ENCODE measurements at regions not wholly inside any gene's neighbourhood (a gene's known extent, or its start where the extent isn't known, plus 50 kb on each side); places are given as distances from the start of the nearest gene placed in this dataset.

DNA sequence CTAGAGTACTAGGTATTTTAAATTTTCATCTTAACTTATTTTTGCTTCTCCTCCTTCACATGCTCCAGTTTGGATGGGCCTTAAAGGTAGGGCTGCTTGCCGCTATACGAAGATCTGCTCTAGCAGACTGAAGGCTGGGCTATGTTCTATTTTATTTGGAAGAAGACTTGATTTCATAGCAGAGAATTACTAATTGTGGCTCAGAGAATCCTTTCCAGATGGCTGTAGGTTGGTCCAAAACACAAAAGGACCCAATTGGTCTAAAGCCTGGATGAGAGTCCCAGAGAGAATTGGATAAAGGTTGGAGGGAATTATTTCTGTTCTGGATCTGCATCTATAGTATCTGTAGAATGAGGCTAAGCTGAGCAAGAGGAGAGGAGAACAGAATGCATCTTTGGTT, 719.4 kb upstream of the PTBP2 start:
- H3K9me2 ChIP-seq (ENCODE audit: insufficient read depth, low read length): no peaks in the 10 kb centered on the region
- POLR2A ChIA-PET: no interaction called here
- no peak overlapping the region for H2AFZ ChIP-seq (ENCODE audit: low read length)
- intact Hi-C loops (cut with micrococcal nuclease; ENCODE audit: unreplicated experiment): no loop called here
- CTCF ChIA-PET (ENCODE audit: unreplicated experiment): no interaction called here
- no peak for DNase-seq (ENCODE audit: low spot score)
- no peaks in the 10 kb centered on the region for H4K20me1 ChIP-seq (ENCODE audit: insufficient read depth, low read length)
- H3K4me3 ChIP-seq (ENCODE audit: low read depth, low read length, poor library complexity, severe bottlenecking): no peak overlapping the region
- no peaks in the 10 kb centered on the region for H3K4me1 ChIP-seq (ENCODE audit: insufficient read depth, low read length, poor library complexity, severe bottlenecking)
- H3K79me2 ChIP-seq (ENCODE audit: insufficient read depth, low read depth, low read length): no peaks in the 10 kb centered on the region
- TF ChIP-seq, protein P1, sequence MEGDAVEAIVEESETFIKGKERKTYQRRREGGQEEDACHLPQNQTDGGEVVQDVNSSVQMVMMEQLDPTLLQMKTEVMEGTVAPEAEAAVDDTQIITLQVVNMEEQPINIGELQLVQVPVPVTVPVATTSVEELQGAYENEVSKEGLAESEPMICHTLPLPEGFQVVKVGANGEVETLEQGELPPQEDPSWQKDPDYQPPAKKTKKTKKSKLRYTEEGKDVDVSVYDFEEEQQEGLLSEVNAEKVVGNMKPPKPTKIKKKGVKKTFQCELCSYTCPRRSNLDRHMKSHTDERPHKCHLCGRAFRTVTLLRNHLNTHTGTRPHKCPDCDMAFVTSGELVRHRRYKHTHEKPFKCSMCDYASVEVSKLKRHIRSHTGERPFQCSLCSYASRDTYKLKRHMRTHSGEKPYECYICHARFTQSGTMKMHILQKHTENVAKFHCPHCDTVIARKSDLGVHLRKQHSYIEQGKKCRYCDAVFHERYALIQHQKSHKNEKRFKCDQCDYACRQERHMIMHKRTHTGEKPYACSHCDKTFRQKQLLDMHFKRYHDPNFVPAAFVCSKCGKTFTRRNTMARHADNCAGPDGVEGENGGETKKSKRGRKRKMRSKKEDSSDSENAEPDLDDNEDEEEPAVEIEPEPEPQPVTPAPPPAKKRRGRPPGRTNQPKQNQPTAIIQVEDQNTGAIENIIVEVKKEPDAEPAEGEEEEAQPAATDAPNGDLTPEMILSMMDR (conservative IDR thresholded peaks at IDR 0.05; ENCODE audit: low read length): no peak
- TF ChIP-seq EZH2phosphoT487 (IDR thresholded peaks at IDR 0.05; ENCODE audit: borderline replicate concordance, low read depth, low read length): no peak
- H3K27ac ChIP-seq (ENCODE audit: low read depth, low read length, poor library complexity, severe bottlenecking): no peak overlapping the region
- H3K4me2 ChIP-seq (ENCODE audit: low read length): no peak overlapping the region
- H3K36me3 ChIP-seq (ENCODE audit: insufficient read depth, low read length): no peaks in the 10 kb centered on the region
- BruUV-seq (replicated peaks): no TSS peak
- no peaks in the 10 kb centered on the region for H3K9me3 ChIP-seq (ENCODE audit: low read length)

DNA sequence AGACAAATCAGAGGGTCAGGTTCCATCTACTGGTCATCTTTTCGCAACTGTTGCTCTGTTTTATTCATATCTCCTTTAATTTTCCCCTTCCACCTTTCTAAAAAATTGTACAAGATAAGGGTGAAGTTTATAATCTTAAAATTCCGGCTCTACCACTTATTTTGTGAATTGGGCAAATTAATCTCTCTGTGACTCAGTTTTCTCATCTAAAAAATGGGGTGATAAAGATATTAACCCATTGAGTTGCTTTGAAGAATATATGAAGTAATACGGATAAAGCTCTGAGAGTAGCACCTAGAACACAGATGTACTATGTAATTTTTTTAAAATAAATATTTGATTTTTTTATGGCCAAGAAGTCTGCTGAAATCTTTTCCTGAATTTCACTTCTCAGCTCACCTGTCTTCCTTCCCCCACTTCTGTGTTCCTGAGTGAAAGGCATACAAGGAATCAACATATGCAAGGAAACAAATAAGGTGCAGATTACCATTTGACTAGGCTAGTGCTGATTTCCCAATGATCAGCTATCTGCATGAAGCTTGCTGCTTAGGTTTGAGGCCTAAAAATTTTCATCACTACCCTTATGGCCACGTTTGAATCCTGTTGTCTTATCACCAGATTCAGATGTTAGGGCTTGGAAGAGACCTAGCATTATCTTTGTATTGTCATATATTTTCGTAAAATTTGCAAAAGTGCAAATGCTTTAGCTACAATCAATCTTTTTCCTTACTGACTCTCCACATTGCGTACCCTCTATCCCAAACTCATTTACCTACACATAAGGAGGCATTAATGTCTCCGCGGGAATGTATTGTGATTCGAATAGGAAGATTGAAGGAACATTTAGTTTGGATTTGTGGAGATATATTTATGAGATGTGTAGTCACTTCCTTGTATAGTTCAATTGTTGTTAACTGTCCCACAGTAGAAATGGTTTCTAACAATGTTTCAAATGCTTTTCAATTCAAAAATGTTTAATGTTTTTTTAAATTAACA, 718.3 kb upstream of the PTBP2 start:
- Histone ChIP-seq H3K4me3 (ENCODE audit: low read depth, low read length, poor library complexity, severe bottlenecking) (no peak overlapping the region), H3K4me1 (ENCODE audit: insufficient read depth, low read length, poor library complexity, severe bottlenecking) (no peaks in the 10 kb centered on the region), H2AFZ (ENCODE audit: low read length) (no peak overlapping the region), H3K36me3 (ENCODE audit: insufficient read depth, low read length) (no peaks in the 10 kb centered on the region), H4K20me1 (ENCODE audit: insufficient read depth, low read length) (no peaks in the 10 kb centered on the region), H3K9me3 (ENCODE audit: low read length) (no peaks in the 10 kb centered on the region), H3K27ac (ENCODE audit: low read depth, low read length, poor library complexity, severe bottlenecking) (no peak overlapping the region), H3K4me2 (ENCODE audit: low read length) (no peak overlapping the region), H3K79me2 (ENCODE audit: insufficient read depth, low read depth, low read length) (no peaks in the 10 kb centered on the region), H3K9me2 (ENCODE audit: insufficient read depth, low read length) (no peaks in the 10 kb centered on the region)
- CTCF ChIA-PET (ENCODE audit: unreplicated experiment): no interaction called here
- TF ChIP-seq, protein P1 (conservative IDR thresholded peaks at IDR 0.05; ENCODE audit: low read length): no peak
- TF ChIP-seq EZH2phosphoT487 (IDR thresholded peaks at IDR 0.05; ENCODE audit: borderline replicate concordance, low read depth, low read length): no peak
- BruUV-seq (replicated peaks): no TSS peak
- DNase-seq (ENCODE audit: low spot score): no peak
- POLR2A ChIA-PET: interaction anchor here (1.0 kb wide), 1 partner anchor 21 kb away, joined by 3 read pairs; no protein-coding TSS in a partner anchor
- intact Hi-C loops (cut with micrococcal nuclease; ENCODE audit: unreplicated experiment): no loop called here

Measured in OCI-LY7 (cell line).